Skeletal muscle cell (primary cell): ENCODE measurements at regions not wholly inside any gene's neighbourhood (a gene's known extent, or its start where the extent isn't known, plus 50 kb on each side); places are given as distances from the start of the nearest gene placed in this dataset.
"Not testable (repeated sequence)": the region's sequence is repeated elsewhere in the genome, so short reads cannot be mapped to it uniquely, and the experiment has no call there.

Experiments used
- DNase-seq: peaks from one replicate; pipeline ENCODE4 v3.0.0-alpha.2; 2010; ENCODE audit warnings: low read depth
- H3K4me3 ChIP-seq: 2 replicates; pipeline ENCODE4 v1.5.1; 2011; ENCODE audit warnings: low read depth, mild to moderate bottlenecking, control low read depth, low read length, moderate library complexity

GRCh38 chr5:113713051-113713450, 199.6 kb downstream of the YTHDC2 start:
- no peak overlapping the region for H3K4me3 ChIP-seq
- DNase-seq: no peak

- not testable (repeated sequence) for DNase-seq, H3K4me3 ChIP-seq
Observed at GRCh38 chr5:113715921-113716320, 202.4 kb downstream of the YTHDC2 start.

DNA sequence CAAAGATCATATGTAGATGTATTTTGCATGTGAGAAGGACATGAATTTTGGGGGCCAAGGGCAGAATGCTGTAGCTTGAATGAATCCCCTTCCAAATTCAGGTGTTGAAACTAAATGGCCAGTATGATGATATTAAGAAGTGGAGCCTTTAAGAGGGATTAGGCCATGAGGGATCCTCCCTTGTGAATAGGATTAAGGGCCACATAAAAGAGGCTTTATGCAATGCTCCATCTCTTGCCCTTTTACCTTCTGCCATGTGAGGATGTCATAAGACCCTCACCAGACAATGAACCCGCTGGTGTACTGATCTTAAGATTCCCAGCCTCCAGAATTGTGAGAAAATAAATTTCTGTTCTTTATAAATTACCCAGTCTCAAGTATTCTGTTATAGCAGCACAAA, 206.1 kb downstream of the YTHDC2 start:
- DNase-seq: no peak
- H3K4me3 ChIP-seq: no peak overlapping the region

- DNase-seq: no peak
- no peak overlapping the region for H3K4me3 ChIP-seq
Observed at GRCh38 chr5:113721171-113721570, 207.7 kb downstream of the YTHDC2 start.

GRCh38 chr5:113723021-113723420, 209.5 kb downstream of the YTHDC2 start:
- no peak overlapping the region for H3K4me3 ChIP-seq
- no peak for DNase-seq

GRCh38 chr5:113735751-113736150, 222.3 kb downstream of the YTHDC2 start:
- H3K4me3 ChIP-seq: no peak overlapping the region
- no peak for DNase-seq

DNA sequence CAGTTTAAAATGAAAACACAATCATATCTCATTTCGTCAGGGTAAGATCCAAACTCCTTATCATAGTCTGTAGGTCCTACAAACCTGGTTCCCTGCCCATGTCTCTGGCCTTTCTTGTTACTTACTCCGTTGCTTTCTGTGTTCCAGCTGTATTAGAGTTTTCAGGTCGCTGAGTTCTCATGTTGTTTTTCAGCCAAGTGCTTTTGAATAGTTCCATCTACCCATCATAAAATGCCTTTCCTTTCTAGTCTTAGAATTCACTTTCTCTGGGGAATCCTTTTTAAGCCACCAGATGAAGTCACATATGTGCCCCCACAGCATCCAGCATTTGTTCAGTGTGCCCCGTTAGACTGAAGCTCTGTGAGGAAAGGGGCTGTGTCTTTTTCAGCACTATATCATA, 228.7 kb downstream of the YTHDC2 start:
- no peak overlapping the region for H3K4me3 ChIP-seq
- no peak for DNase-seq

- DNase-seq: no peak
- no peak overlapping the region for H3K4me3 ChIP-seq
Observed at GRCh38 chr5:113742639-113743038, 229.1 kb downstream of the YTHDC2 start.

GRCh38 chr5:113748403-113748802, 234.9 kb downstream of the YTHDC2 start:
- no peak overlapping the region for H3K4me3 ChIP-seq
- DNase-seq: no peak

DNA sequence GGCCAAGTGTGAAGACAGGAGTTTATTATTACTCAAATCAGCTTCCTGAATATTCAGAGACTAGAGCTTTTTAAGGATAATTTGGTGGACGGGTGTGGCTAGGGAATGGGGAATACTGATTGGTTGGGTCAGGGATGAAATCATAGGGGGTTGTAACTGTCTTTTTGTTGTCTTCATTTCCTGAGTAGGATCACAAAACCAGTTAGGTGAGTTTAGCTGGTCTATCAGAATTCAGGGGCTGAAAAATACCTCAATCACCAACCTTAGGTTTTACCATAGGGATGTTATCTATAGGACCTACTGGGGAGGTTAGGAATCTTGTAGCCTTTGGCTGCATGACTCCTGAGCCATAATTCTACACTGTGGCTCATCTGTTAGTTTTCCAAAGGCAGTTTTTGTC, 235.8 kb downstream of the YTHDC2 start:
- no peak for DNase-seq
- H3K4me3 ChIP-seq: no peak overlapping the region

GRCh38 chr5:113753182-113753581, 239.7 kb downstream of the YTHDC2 start:
- not testable (repeated sequence) for H3K4me3 ChIP-seq, DNase-seq

GRCh38 chr5:113755516-113755915, 242.0 kb downstream of the YTHDC2 start:
- DNase-seq: no peak
- H3K4me3 ChIP-seq: no peak overlapping the region

DNA sequence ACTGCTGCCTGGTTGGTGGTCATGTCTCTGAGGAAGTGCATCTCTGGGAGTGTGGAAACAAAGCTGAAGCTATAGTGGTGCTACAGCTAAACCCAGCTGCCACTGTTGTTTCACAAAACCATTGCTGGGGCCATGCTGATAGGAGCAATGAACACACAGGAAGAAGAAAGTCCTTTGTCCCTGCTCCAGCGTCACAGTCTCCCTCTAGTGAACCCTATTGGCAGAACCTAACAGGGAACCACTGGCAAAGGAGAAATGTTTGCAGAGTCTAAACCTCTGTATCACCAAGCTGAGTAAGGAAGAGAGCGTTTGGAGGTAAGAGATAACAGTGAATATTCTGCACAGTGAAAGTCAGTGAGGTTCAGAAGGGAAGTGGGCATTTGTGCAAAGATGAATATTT, 244.0 kb downstream of the YTHDC2 start:
- no peak overlapping the region for H3K4me3 ChIP-seq
- DNase-seq: no peak

DNA sequence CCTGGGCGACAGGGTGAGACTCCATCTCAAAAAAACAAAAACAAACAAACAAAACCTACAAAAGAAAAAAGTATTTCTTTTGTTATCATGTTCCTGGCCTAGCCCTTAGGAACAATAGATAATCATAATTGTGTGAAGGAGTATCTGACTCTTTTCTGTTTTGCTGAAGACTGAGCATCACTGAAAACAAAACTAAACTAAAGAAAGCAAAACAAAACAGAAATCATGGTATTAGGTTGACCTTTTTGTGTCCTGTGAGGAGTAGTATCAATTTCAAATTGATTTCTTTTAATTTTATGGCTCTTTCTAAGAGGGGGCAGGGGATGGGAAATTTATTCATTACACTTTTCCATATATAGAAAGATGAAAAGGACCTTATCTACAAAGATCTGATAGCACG, 246.0 kb downstream of the YTHDC2 start:
- DNase-seq: no peak
- H3K4me3 ChIP-seq: no peak overlapping the region

GRCh38 chr5:113760486-113760885, 247.0 kb downstream of the YTHDC2 start:
- DNase-seq: no peak
- H3K4me3 ChIP-seq: no peak overlapping the region

DNA sequence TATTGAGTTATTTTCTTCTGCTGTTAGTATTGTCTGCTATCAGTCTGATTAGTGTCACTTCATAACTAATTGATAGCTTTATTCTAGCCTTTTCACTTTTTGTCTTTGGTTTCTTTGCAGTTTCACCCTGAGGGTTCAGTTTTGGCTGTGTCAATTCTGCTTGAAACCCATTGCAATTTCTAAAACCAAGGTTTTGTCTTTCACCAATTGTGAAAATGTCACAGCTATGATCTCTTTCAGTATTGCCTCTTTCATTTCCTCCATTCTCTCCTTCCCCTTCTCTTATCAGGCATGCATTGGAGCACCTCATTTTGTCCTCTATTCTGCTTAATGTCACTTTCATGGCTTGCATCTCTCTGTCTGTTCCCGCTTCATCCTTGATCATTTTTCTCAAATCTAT, 248.1 kb downstream of the YTHDC2 start:
- H3K4me3 ChIP-seq: no peak overlapping the region
- no peak for DNase-seq

GRCh38 chr5:113764382-113764781, 250.9 kb downstream of the YTHDC2 start:
- no peak for DNase-seq
- no peak overlapping the region for H3K4me3 ChIP-seq

DNA sequence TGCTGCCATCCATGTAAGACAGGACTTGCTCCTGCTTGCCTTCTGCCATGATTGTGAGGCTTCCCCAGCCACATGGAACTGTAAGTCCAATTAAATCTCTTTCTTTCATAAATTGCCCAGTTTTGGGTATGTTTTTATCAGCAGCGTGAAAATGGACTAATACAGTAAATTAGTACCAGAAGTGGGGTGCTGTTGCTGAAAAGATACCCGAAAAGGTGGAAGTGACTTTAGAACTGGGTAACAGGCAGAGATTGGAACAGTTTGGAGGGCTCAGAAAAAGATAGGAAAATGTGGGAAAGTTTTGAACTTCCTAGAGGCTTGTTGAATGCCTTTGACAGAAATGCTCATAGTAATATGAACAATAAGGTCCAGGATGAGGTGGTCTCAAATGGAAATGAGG, 253.3 kb downstream of the YTHDC2 start:
- not testable (repeated sequence) for DNase-seq, H3K4me3 ChIP-seq

- no peak for DNase-seq
- no peak overlapping the region for H3K4me3 ChIP-seq
Observed at GRCh38 chr5:113770648-113771047, 257.2 kb downstream of the YTHDC2 start.

- DNase-seq: no peak
- no peak overlapping the region for H3K4me3 ChIP-seq
Observed at GRCh38 chr5:113771483-113771882, 258.0 kb downstream of the YTHDC2 start.

DNA sequence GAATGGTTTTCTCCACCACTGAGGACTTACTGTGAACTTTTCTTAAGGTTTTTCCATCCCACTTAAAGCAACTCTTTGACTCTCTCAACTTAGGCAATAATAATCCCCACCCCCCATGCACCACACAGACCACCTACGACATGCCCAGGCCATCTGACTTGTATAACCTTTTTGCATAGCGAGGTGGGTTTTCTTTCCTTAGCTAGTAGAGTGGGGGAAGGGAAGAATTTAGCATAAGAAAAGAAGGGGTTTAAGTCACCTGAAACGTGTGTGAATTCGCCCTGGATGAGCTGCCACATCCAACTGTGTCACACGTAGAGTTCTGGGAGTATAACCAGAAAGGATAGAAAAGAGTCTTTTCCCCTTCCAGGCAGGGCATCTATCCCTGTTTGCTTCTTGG, 262.7 kb downstream of the YTHDC2 start:
- no peak for DNase-seq
- H3K4me3 ChIP-seq: no peak overlapping the region

GRCh38 chr5:113776832-113777525, 263.5 kb downstream of the YTHDC2 start:
- DNase-seq: no peak
- H3K4me3 ChIP-seq: no peak overlapping the region
